Mesothelial cell of epicardium (in vitro differentiated cells): ENCODE measurements at regions not wholly inside any gene's neighbourhood (a gene's known extent, or its start where the extent isn't known, plus 50 kb on each side); places are given as distances from the start of the nearest gene placed in this dataset.
A peak's percentile ranks its signal among the peaks of the same experiment; 100 is the strongest.
"Not testable (repeated sequence)": the region's sequence is repeated elsewhere in the genome, so short reads cannot be mapped to it uniquely, and the experiment has no call there.

ENCODE experiments used
- DNase-seq, 2 experiments: peaks; one replicate each; pipeline ENCODE4 v3.0.0; 2021; ENCODE audit warnings: low spot score in 2 of 2; ENCODE audit not compliant: unreplicated experiment in 2 of 2
- H3K27ac Mint-ChIP-seq: 2 replicates; pipeline ENCODE4 v1.8.0; 2021; ENCODE audit warnings: mixed read lengths
- H3K27me3 Mint-ChIP-seq: 2 replicates; pipeline ENCODE4 v1.8.0; 2021; ENCODE audit warnings: low read depth, mixed read lengths
- H3K36me3 Mint-ChIP-seq: 2 replicates; pipeline ENCODE4 v1.8.0; 2021; ENCODE audit warnings: mixed read lengths
- H3K4me1 Mint-ChIP-seq: 2 replicates; pipeline ENCODE4 v1.8.0; 2021; ENCODE audit warnings: mixed read lengths
- H3K4me3 Mint-ChIP-seq: 2 replicates; pipeline ENCODE4 v1.8.0; 2021; ENCODE audit warnings: mild to moderate bottlenecking, moderate library complexity, mixed read lengths
- H3K9me3 Mint-ChIP-seq: 2 replicates; pipeline ENCODE4 v1.8.0; 2021; ENCODE audit warnings: mixed read lengths
- TF ChIP-seq, protein P1 (sequence below): fragments of 200-600 bp; sonication (generic); IDR thresholded peaks from one replicate; pipeline ENCODE4 v1.5.0; 2021; ENCODE audit warnings: antibody characterized with exemption; ENCODE audit not compliant: unreplicated experiment

DNA sequence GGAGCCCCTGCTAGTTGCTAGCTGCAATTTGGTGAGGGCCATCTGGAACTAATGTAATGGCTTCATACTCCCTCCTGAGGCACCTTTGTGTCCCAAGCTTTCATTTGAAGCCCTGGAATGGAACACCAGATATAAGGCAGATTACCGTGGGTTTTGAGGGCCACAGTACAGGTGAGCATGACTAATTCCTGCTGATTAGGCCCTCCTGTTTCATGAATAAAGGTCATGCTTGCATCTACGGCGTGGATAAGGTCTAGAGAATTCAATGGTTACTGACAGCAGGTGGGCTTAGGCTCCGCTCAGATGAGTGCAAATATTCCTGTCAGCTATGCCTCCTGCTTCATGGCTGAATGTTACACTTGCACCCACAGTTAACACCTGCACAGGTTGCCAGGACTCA is 495.4 kb downstream of the NAP1L3 start:
- Mint-ChIP-seq H3K36me3 (peaks cover 10% of the 10 kb centered on the region), H3K27ac (no peak overlapping the region), H3K27me3 (no peaks in the 10 kb centered on the region), H3K4me1 (no peaks in the 10 kb centered on the region), H3K9me3 (peaks cover 51% of the 10 kb centered on the region), H3K4me3 (no peak overlapping the region)
- TF ChIP-seq, protein P1, sequence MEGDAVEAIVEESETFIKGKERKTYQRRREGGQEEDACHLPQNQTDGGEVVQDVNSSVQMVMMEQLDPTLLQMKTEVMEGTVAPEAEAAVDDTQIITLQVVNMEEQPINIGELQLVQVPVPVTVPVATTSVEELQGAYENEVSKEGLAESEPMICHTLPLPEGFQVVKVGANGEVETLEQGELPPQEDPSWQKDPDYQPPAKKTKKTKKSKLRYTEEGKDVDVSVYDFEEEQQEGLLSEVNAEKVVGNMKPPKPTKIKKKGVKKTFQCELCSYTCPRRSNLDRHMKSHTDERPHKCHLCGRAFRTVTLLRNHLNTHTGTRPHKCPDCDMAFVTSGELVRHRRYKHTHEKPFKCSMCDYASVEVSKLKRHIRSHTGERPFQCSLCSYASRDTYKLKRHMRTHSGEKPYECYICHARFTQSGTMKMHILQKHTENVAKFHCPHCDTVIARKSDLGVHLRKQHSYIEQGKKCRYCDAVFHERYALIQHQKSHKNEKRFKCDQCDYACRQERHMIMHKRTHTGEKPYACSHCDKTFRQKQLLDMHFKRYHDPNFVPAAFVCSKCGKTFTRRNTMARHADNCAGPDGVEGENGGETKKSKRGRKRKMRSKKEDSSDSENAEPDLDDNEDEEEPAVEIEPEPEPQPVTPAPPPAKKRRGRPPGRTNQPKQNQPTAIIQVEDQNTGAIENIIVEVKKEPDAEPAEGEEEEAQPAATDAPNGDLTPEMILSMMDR, result no peak
- no peak for DNase-seq

DNA sequence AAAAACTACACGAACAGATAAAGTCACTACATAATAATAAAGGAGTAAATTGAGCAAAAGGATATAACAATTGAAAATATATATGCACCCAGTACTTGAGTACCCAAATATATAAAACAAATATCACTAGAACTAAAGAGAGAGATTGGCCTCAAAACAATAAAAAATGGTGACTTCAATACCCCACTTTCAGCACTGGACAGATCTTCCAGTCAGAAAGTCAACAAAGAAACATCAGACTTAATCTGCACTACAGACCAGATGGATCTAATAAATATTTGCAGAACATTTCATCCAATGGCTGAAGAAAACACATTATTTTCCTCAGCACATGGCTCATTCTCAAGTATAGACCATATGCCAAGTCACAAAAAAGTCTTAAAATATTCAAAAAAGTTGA is 503.6 kb downstream of the NAP1L3 start:
- Mint-ChIP-seq H3K27ac (no peak overlapping the region), H3K27me3 (no peaks in the 10 kb centered on the region), H3K4me1 (no peaks in the 10 kb centered on the region), H3K9me3 (peaks cover 59% of the 10 kb centered on the region), H3K36me3 (peaks cover 9% of the 10 kb centered on the region), H3K4me3 (no peak overlapping the region)
- no peak for DNase-seq
- TF ChIP-seq, protein P1, result no peak

DNA sequence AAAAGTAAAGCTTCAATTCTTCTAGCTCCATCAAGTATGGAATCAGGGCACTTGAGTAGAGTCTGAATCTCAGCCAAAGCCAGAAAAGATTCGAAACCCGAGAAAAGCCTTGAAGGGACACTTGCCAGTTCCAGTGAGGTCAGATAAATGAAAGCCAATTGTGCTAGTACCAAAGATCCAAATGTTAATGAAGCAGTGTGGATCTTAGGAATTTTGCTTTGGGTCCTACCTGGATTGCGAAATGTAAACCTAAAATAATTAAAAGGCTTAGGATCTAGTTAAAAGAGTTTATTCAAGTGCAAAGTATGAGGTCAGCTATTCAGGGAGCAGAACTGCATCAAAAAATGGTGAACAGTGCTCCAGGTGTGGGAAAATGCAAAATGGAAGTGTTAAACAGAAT is 552.6 kb downstream of the NAP1L3 start:
- Mint-ChIP-seq H3K4me1 (peaks cover 5% of the 10 kb centered on the region), H3K27me3 (no peaks in the 10 kb centered on the region), H3K9me3 (no peaks in the 10 kb centered on the region), H3K27ac (no peak overlapping the region), H3K36me3 (no peaks in the 10 kb centered on the region), H3K4me3 (no peak overlapping the region)
- TF ChIP-seq, protein P1, result no peak
- DNase-seq, result no peak

DNA sequence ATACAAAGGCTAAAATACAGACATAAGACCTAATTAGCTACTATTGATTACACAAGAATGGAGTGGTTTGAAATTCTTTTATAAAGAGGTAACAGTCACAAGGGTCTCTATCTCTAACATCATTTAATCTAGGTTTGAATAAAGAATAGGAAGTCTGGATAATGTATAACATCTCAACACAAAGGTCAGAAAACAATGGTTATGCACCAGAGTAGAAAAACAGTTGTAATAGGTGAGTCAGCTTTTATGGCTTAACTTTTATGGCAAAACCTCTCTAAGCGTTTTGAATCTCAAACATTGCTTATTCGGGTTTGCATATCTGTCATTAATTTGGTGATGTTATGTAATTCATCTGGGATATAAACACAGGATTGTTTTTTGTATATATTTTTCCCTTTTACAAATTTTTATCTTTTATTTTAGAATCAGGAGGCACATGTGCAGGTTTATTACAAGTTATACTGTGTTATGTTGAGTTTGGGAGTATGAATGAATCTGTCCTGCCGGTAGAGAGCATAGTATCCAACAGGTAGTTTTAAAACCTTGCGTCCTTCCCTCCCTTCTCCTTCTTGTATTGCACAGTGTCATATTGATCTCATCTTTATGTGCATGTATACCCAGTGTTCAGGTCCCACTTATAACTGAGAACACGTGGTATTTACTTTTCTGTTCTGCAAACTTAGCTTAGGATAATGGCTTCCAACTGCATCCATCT is 569.9 kb downstream of the NAP1L3 start:
- not testable (repeated sequence) for H3K4me3 Mint-ChIP-seq, H3K27ac Mint-ChIP-seq, H3K36me3 Mint-ChIP-seq, DNase-seq, H3K4me1 Mint-ChIP-seq, H3K27me3 Mint-ChIP-seq
- H3K9me3 Mint-ChIP-seq, result peaks cover 21% of the 10 kb centered on the region

DNA sequence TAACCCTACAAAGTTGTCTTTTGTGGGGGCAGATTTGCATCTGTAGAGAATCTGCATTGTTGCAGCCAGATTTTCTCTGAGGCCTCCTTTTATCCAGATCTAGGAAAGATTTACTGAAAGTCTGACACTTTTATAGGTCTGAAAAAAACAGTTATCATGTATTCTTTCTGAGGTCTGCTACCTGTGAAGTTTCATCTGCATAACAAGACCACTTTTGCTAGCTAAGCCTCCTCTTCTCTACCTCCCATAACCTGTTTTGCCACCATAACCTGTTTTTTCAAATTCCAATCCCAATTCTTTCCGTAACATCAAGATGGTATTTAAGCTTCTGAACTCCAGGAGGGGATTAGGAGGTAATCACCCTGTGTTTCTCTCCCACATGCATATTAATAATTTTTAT is 577.8 kb downstream of the NAP1L3 start:
- not testable (repeated sequence) for DNase-seq, H3K9me3 Mint-ChIP-seq, H3K4me3 Mint-ChIP-seq, H3K36me3 Mint-ChIP-seq, H3K27ac Mint-ChIP-seq, H3K27me3 Mint-ChIP-seq
- H3K4me1 Mint-ChIP-seq, result peaks cover 12% of the 10 kb centered on the region

DNA sequence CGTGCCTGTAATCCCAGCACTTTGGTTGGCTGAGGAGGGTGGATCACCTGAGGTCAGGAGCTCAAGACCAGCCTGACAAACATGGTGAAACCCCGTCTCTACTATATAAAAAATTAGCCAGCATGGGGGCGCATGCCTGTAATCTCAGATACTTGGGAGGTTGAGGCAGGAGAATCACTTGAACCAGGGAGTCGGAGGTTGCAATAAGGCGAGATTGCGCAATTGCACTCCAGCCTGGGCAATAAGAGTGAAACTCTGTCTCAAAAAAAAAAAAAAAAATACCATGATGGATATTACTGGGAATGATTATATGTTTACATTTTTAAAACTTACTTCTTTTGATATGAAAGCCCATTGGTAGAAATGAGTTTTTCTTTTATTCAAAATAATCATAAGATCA is 594.5 kb downstream of the NAP1L3 start:
- H3K36me3 Mint-ChIP-seq, H3K4me3 Mint-ChIP-seq, H3K27me3 Mint-ChIP-seq, H3K27ac Mint-ChIP-seq, H3K4me1 Mint-ChIP-seq, H3K9me3 Mint-ChIP-seq, DNase-seq: not testable (repeated sequence)

DNA sequence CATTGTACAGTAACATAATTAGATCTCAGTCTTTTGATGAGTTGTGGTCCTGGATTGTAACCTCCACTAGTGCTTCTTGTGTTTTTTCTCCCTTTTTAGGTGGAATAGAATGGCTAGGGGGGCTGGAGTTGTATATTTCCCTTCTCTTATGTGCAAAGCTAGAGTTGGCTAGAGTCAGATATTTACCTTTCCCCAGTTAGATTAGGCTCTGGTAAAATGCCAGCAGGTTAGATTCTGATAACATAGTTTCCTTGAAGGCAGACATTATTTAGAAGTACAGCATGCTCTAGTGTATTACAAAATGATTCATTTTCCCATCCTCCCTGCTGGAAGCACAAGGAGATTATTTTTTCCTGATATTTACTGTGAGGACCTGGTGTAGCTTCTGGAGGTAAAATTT is 618.1 kb downstream of the NAP1L3 start:
- not testable (repeated sequence) for H3K36me3 Mint-ChIP-seq
- peaks cover 14% of the 10 kb centered on the region for H3K4me1 Mint-ChIP-seq

DNA sequence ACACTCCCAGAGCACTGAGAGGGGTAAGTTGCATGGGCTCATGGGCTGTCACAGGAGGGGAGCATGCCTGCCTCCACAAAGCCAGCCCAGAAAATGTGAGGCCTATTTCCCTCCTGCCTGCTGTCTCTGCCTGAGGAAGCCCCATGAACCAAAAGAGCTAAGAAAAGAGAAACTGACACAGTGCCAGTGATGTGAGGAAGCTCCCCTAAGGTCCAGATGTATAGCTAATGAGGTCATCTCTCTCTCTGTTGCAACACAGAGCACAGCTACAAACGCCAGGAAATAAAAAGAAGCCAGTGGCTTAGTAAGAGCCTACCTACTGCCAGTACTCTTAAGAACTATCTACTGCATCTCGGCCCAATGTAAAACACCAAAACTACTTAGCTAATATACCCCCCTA is 653.5 kb downstream of the NAP1L3 start:
- not testable (repeated sequence) for H3K27me3 Mint-ChIP-seq, DNase-seq, H3K4me3 Mint-ChIP-seq, H3K36me3 Mint-ChIP-seq, H3K27ac Mint-ChIP-seq
- Mint-ChIP-seq H3K9me3 (peaks cover 31% of the 10 kb centered on the region), H3K4me1 (peaks cover 10% of the 10 kb centered on the region)

More for the DNA sequence above, 618.1 kb downstream of the NAP1L3 start:
- not testable (repeated sequence) for H3K27me3 Mint-ChIP-seq, H3K4me3 Mint-ChIP-seq, DNase-seq, H3K27ac Mint-ChIP-seq
- H3K9me3 Mint-ChIP-seq, result peaks cover 11% of the 10 kb centered on the region

DNA sequence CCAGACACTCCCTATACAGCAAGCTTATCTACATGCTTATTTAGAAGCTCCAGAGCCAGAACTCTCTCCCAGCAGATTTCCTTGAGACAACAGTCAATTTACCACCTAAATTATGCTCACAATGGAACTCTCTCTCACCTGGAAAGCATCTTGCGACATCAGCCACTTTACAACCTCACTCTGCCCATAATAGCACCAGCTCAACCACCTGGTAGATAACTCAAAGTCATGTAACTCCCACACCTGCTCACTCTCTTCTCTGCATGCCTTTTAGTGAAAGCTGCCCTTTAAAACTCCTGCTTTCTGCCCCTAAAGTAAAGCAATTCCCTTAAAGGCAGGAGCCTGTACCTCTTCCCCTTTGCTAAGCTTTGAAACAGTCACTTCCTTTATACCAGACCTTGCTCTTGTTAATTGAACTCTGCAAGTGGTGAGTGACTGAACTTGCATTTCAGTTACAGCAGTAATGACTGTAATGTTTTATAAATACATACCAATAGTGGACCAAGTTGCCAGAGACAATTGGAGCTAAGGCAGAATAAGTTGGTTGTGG is 658.8 kb downstream of the NAP1L3 start:
- H3K9me3 Mint-ChIP-seq, DNase-seq, H3K27me3 Mint-ChIP-seq, H3K4me3 Mint-ChIP-seq, H3K36me3 Mint-ChIP-seq: not testable (repeated sequence)
- peak overlapping the region; percentile 37 for H3K27ac Mint-ChIP-seq
- H3K4me1 Mint-ChIP-seq, result peaks cover 21% of the 10 kb centered on the region
